Mucosa of stomach (tissue), 1 donor: ENCODE measurements at regions not wholly inside any gene's neighbourhood (a gene's known extent, or its start where the extent isn't known, plus 50 kb on each side); places are given as distances from the start of the nearest gene placed in this dataset.
"Not testable (repeated sequence)": the region's sequence is repeated elsewhere in the genome, so short reads cannot be mapped to it uniquely, and the experiment has no call there.

Experiments
- H3K27me3 ChIP-seq: one replicate; pipeline ENCODE4 v1.7.0; 2013; ENCODE audit warnings: mild to moderate bottlenecking, low read length; ENCODE audit not compliant: control insufficient read depth, insufficient read depth
- H3K36me3 ChIP-seq: one replicate; pipeline ENCODE4 v1.7.0; 2013; ENCODE audit warnings: low read length; ENCODE audit not compliant: control insufficient read depth, insufficient read depth
- H3K4me1 ChIP-seq: one replicate; pipeline ENCODE4 v1.7.0; 2013; ENCODE audit warnings: mild to moderate bottlenecking, low read length; ENCODE audit not compliant: control insufficient read depth, insufficient read depth
- H3K4me3 ChIP-seq: one replicate; pipeline ENCODE4 v1.7.0; 2013; ENCODE audit warnings: low read length
- H3K9ac ChIP-seq: one replicate; pipeline ENCODE4 v1.7.0; 2013; ENCODE audit warnings: mild to moderate bottlenecking, low read length, moderate library complexity
- H3K9me3 ChIP-seq: one replicate; pipeline ENCODE4 v1.7.0; 2013; ENCODE audit warnings: mild to moderate bottlenecking, low read length, moderate library complexity; ENCODE audit not compliant: control insufficient read depth
- donor health status: Pancreatic carcinoma.

GRCh38 chr12:9404031-9404430, 195.8 kb upstream of the PZP start:
- Histone ChIP-seq H3K9me3 (no peaks in the 10 kb centered on the region), H3K36me3 (no peaks in the 10 kb centered on the region), H3K9ac (no peak overlapping the region), H3K4me1 (no peaks in the 10 kb centered on the region), H3K4me3 (no peak overlapping the region), H3K27me3 (peaks cover 2% of the 10 kb centered on the region)

GRCh38 chr12:9402432-9403040, 194.3 kb upstream of the PZP start:
- H3K4me3 ChIP-seq, H3K9me3 ChIP-seq, H3K36me3 ChIP-seq, H3K9ac ChIP-seq, H3K27me3 ChIP-seq, H3K4me1 ChIP-seq: not testable (repeated sequence)

GRCh38 chr12:9396367-9396766, 188.2 kb upstream of the PZP start:
- not testable (repeated sequence) for H3K9me3 ChIP-seq, H3K9ac ChIP-seq, H3K4me1 ChIP-seq, H3K27me3 ChIP-seq, H3K4me3 ChIP-seq, H3K36me3 ChIP-seq

GRCh38 chr12:9395220-9395619, 187.0 kb upstream of the PZP start:
- H3K4me1 ChIP-seq, H3K27me3 ChIP-seq, H3K9me3 ChIP-seq, H3K9ac ChIP-seq, H3K36me3 ChIP-seq, H3K4me3 ChIP-seq: not testable (repeated sequence)

GRCh38 chr12:9392842-9393241, 184.6 kb upstream of the PZP start:
- no peaks in the 10 kb centered on the region for H3K27me3 ChIP-seq
- no peak overlapping the region for H3K9ac ChIP-seq
- H3K9me3 ChIP-seq = no peaks in the 10 kb centered on the region
- no peaks in the 10 kb centered on the region for H3K36me3 ChIP-seq
- no peaks in the 10 kb centered on the region for H3K4me1 ChIP-seq
- no peak overlapping the region for H3K4me3 ChIP-seq

- no peaks in the 10 kb centered on the region for H3K9me3 ChIP-seq
- H3K4me3 ChIP-seq = no peak overlapping the region
- H3K9ac ChIP-seq = no peak overlapping the region
- H3K27me3 ChIP-seq = no peaks in the 10 kb centered on the region
- no peaks in the 10 kb centered on the region for H3K4me1 ChIP-seq
- no peaks in the 10 kb centered on the region for H3K36me3 ChIP-seq
Measured at GRCh38 chr12:9391815-9392214, 183.6 kb upstream of the PZP start.

GRCh38 chr12:9390761-9391160, 182.6 kb upstream of the PZP start:
- H3K4me1 ChIP-seq = no peaks in the 10 kb centered on the region
- H3K9me3 ChIP-seq = no peaks in the 10 kb centered on the region
- no peaks in the 10 kb centered on the region for H3K36me3 ChIP-seq
- H3K4me3 ChIP-seq = no peak overlapping the region
- H3K9ac ChIP-seq = no peak overlapping the region
- H3K27me3 ChIP-seq = no peaks in the 10 kb centered on the region

GRCh38 chr12:9389796-9390195, 181.6 kb upstream of the PZP start:
- no peaks in the 10 kb centered on the region for H3K9me3 ChIP-seq
- no peak overlapping the region for H3K4me3 ChIP-seq
- H3K9ac ChIP-seq = no peak overlapping the region
- H3K4me1 ChIP-seq = no peaks in the 10 kb centered on the region
- H3K27me3 ChIP-seq = no peaks in the 10 kb centered on the region
- H3K36me3 ChIP-seq = no peaks in the 10 kb centered on the region

- no peaks in the 10 kb centered on the region for H3K9me3 ChIP-seq
- H3K4me1 ChIP-seq = no peaks in the 10 kb centered on the region
- no peaks in the 10 kb centered on the region for H3K36me3 ChIP-seq
Measured at GRCh38 chr12:9388379-9388778, 180.2 kb upstream of the PZP start.

GRCh38 chr12:9387450-9387849, 179.3 kb upstream of the PZP start:
- Histone ChIP-seq H3K36me3 (no peaks in the 10 kb centered on the region), H3K27me3 (no peaks in the 10 kb centered on the region), H3K9me3 (no peaks in the 10 kb centered on the region), H3K4me3 (no peak overlapping the region), H3K9ac (no peak overlapping the region), H3K4me1 (no peaks in the 10 kb centered on the region)

More at GRCh38 chr12:9388379-9388778, 180.2 kb upstream of the PZP start:
- H3K4me3 ChIP-seq = no peak overlapping the region
- H3K27me3 ChIP-seq = no peaks in the 10 kb centered on the region
- H3K9ac ChIP-seq = no peak overlapping the region

- Histone ChIP-seq H3K27me3 (no peaks in the 10 kb centered on the region), H3K4me1 (no peaks in the 10 kb centered on the region), H3K4me3 (no peak overlapping the region), H3K9ac (no peak overlapping the region), H3K9me3 (no peaks in the 10 kb centered on the region), H3K36me3 (no peaks in the 10 kb centered on the region)
Measured at GRCh38 chr12:9383585-9383984, 175.4 kb upstream of the PZP start.

GRCh38 chr12:9381619-9382018, 173.4 kb upstream of the PZP start:
- Histone ChIP-seq H3K36me3 (no peaks in the 10 kb centered on the region), H3K9me3 (no peaks in the 10 kb centered on the region), H3K4me3 (no peak overlapping the region), H3K27me3 (no peaks in the 10 kb centered on the region), H3K9ac (no peak overlapping the region), H3K4me1 (no peaks in the 10 kb centered on the region)

- H3K9ac ChIP-seq = no peak overlapping the region
- no peaks in the 10 kb centered on the region for H3K27me3 ChIP-seq
- H3K36me3 ChIP-seq = no peaks in the 10 kb centered on the region
- H3K9me3 ChIP-seq = no peaks in the 10 kb centered on the region
- no peak overlapping the region for H3K4me3 ChIP-seq
- H3K4me1 ChIP-seq = no peaks in the 10 kb centered on the region
Measured at GRCh38 chr12:9380650-9381049, 172.5 kb upstream of the PZP start.
